CD1c-positive myeloid dendritic cell (primary cell): ENCODE measurements at regions not wholly inside any gene's neighbourhood (a gene's known extent, or its start where the extent isn't known, plus 50 kb on each side); places are given as distances from the start of the nearest gene placed in this dataset.

Experiments
- DNase-seq: peaks from one replicate; pipeline ENCODE4 v3.0.0-alpha.2; 2016; ENCODE audit errors: extremely low spot score

DNA sequence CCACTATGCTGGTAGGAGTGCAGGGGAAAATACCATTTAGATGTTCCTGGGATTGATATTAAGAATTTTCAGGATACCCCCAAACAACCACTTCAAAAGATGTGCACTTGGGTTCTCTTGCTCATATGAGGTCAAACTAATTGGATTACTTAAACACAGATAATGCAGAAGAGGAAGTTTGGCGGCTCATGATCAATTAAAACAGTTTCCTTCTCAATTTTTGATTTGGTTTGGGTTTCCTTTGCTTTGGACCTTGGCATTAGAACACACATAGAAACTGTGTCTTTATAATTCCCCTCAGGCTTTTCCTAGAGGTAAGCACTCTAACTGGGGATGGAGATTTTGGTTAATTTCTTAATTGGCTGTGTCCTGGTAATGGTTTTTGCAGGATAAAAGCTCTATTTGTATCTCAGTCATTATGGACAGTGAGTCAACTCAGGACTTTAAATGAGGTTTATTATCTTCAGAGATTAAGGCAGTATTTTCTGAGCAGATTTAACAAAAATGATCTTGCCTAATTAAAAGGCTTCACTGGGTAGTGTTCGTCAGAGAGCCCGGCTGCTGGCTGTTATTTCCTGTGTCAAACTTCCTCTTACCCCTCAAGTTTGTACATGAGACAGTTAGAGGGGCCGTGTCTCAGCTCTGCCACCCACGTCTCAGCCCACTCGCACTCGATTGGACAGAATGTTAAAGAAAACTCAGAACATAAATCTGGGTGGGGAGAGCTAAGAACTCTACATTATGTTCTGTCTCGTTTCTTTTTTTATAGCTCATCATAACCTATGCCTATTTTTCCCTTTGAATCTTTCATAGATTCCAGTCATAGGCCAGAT is 50.3 kb upstream of the PREP start:
- DNase-seq = peak; percentile 61
